ENCODE measurements at regions not wholly inside any gene's neighbourhood (a gene's known extent, or its start where the extent isn't known, plus 50 kb on each side); places are given as distances from the start of the nearest gene placed in this dataset.
"Not testable (repeated sequence)": the region's sequence is repeated elsewhere in the genome, so short reads cannot be mapped to it uniquely, and the experiment has no call there.

DNA sequence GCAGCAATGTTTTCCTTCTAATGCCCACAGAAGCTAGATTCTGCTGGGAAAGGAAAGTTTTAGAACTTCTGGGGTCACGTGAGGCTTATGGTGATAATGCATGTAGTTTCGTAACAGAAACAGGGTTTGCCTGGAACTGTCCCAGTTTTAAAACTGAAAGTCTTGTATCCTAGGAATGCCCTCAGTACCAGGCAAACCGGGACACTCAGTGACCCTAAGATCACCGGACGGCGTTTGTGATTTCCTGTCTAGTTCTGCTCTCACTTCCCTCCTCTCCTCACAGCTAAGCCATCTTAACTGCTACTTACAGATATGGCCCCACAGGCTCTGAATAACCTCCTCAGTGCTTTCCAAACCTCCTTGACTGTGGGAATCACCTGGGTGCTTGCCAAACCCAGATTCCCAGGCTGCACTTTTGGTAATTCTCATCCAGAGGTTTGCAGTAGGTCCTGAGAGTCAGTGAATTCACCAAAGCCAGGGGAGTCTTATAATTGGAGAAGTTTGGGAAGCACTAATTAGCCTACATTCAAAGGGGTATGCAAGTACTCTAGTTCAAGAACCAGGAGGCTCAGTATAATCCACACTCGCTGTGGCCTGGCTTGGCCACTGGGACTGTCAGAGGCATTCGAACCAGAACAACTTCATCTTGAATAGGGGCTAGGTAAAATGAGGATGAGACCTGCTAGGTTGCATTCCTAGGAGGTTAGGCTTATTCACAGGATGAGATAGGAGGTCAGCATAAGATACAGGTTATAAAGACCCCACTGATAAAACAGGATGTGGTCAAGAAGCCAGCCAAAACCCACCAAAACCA lies 231.6 kb upstream of the MYLIP start:
- no peak for DNase-seq

DNA sequence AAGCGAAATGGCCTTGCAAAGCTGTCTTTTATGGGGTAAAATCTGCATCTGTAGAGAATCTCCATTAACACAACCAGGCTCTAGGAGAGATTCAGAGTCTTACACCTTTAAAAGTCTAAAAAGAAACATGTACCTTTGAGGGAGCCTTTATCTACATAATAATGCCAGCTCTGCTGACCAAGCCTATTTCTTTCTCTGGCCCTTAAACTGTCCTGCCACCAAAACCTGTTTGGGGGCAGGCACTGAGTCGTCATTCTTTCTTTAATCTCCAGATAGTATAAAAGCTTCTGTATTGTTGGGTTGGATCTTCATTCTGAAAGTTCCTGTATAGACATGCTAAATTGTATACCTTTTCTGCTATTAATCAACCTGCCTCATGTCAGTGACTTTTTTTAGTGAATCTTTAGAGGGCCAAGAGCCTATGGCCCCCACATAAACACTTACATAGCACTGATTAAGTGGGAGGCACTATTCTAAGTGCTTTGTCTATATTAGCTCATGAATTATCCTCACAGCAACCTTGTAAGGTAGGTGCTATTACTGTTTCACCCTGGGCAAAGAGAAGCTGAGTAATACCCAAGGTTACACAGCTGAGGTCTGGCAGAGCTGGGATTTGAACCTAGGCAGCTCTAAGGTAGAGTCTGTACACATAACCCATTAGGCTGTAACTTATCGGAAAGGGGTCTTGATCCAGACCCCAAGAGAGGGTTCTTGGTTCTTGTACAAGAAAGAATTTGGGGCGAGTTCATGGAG lies 232.3 kb upstream of the DTNBP1 start:
- no peak for DNase-seq

DNA sequence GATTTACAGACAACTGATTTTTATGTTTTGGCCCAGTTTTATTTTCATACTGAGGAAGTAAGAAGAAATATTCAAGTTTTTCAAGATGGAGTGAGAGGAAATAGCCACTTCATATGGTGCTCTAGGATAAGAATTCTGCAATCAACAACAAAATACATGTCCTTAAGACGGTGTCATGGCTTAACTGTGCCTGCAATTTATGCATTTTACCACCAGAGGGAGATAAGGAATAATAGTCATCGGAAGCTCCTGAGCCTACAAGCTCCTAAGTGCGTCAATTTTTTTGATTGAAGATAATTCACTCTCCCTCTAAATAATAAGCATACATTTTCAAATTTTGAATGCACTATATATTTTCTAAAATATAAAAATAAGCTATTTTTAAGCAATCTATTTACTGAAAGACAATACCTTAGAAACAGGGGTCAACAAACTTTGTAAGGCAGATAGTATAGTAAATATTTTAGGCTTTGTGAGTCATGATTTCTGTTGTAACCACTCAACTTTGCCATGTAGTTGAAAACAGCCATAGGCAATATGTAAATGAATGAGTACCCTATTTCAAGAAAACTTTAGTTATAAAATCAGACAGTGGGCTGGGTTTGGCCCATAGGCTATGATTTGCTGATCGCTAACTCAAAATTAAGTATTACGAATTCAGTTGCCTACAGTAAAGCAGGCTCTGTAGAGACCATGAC lies 230.9 kb upstream of the DTNBP1 start:
- DNase-seq, result no peak

DNA sequence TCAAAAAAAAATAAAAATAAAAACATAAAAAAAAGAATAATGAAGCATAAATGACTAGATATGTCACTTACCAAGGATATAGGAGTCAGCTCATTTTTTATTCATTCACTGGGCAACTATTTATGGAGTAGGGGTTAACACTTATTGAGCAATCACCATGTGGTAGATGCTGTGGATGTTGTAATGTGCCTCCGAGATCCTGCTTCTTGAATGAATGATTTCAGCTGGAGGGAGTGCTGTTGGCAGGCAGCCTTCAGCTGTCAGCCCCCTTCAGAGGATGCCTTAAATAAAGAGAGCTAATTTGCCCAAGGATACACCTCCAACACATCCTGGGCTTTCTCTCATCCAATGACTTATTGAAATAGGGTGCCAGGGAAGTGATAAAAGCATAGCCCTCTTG lies 229.5 kb upstream of the DTNBP1 start:
- DNase-seq, result no peak

DNA sequence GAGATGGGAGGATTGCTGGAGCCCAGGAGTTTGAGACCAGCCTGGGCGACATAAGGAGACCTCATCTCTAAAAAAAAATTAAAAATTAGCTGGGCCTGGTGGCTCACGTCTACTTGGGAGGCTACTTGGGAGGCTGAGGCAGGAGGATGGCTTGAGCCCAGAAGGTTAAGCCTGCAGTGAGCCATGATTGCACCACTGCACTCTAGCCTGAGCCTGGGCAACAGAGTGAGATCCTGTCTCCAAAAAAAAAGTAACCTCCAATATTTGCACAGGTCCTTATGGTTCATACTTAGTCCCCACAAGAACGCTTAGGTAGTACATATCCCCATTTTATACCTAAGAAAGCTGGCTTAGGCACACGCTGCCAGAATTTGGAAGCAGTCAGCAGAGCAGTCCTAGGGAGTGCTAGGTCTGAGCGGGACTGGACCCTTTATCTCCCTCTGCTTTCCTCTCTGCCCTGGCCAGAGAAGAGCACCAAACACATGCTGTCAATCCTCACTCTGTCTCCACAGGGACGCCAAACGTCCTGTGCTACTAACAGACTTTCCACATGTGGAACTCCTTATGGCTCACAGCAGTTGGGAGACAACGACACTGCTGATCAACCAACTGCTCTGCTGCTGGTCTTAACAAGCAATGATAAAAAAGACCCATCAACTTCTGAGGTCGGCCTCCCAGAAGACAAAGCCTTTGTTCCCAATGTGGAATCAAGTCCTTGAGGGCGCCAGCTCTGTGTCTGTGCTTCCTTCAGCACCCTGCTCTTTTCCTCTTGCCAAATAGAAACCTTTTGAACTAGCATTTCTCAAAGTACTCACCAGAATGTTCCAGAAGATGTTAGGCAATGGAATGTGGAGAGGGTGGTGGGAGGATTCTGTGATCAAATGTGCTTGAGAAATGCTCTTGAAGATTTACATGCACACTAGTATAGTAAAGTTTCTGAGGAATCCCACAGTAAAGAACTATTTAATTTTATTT lies 226.3 kb upstream of the DTNBP1 start:
- no peak for DNase-seq

DNA sequence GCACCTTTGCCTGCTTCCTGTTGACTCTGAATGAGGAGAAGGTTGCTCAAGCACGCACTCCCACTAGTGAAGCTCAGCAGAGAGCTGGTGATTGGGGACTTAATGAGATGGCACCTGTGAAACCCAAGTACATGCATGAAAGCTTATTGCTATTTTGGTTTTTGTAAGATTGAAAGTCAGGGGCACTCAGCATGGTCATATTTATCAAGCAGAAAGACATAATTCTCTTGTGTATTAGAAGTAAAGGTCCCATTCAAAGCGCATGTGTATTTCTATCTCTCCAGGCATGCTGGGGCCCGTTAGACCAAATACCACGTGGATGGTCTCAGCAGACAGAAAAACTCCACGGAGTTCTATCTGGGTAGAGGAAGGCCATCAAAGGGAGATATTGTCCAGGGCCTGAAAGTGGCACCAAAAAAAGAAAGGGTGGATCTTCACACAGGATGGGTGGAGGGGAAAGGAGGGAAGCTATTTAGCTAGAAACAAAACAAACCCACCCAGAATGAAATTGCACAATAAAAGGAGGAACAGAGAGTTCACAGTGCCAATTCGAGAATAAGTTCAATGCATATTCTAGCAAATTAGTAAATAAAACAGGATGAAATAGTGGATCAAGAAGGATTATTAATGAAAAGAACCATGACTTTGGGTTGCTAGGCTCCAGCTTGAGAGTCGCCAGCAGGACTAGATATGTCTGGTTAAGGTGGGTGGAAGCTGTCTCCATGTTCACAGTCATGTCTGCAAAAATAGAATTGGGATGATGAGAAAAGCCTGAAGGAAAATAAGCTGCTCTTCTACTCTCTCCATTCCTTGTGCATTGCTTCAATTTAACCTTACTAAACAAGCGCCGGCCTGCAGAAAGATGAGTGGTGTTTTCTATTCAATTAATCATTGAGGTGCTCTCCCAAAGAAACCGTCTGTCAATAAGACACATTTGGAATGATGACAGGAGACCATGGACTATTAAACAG lies 224.9 kb upstream of the DTNBP1 start:
- no peak for DNase-seq

DNA sequence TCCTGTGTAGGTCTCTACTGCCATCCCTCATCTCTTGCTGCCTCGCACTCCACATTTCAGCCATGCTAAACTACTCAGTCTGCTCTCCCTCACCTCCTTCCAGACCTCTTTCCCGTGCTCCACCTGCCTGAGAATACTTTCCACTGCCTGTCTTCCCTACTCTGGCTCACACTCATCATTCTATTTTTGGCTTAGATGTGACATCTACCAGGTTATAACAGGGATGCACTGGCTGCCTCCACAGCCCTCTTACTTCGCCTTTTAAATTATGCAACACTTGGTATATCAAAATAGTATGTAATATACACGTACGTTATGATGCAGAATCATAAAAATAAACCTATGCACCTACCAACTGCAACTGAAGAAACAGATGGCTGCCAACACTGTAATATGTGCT lies 222.8 kb upstream of the DTNBP1 start:
- DNase-seq, result no peak

DNA sequence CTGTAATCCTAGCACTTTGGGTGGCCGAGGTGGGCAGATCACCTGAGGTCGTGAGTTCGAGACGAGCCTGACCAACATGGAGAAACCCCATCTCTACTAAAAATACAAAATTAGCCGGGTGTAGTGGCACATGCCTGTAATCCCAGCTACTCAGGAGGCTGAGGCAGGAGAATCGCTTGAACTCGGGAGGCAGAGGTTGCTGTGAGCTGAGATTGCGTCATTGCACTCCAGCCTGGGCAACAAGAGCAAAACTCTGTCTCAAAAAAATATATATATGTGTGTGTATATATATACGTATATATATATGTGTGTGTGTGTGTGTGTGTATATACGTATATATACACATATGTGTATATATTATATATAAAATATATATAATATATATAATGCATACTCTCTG lies 220.8 kb upstream of the DTNBP1 start:
- DNase-seq, result not testable (repeated sequence)

DNA sequence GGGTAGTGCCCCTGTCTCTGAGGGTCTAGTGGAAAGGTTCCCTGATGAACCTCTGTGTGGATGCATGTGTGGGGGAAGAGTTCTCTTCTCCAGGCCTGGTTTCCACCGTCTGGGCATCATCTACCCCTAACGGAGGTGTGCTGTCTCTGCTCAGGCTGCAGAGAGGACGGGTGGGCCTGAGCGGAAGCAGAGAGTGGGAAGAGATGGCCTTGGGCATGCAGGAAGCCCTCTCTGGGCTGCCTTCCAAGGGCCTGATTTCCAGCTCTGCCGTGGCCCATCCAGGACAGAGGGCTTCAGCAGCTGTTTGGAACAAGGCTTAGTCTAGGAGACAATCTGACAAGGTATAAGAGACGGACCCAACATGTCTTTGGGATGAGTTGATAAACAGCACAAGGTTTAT lies 220.1 kb upstream of the DTNBP1 start:
- no peak for DNase-seq

DNA sequence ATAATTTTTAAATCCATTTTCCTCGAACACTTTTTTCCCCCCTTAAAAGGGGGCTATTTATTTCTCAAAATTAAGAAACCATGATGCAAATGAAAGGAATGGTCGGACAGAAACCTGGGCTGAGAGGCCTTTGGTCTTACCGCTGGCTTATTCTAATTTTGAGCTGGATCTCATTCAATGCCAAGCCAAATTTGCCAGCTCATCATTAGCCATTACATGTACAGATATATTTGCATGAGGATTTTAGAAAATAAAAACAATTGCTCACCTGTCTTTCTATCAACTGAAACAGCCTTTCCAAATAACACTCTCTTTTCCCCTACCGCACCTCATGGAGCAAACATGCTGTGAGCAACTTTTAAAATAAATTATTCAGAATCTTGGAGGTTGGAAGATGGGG lies 219.5 kb upstream of the DTNBP1 start:
- DNase-seq, result no peak

DNA sequence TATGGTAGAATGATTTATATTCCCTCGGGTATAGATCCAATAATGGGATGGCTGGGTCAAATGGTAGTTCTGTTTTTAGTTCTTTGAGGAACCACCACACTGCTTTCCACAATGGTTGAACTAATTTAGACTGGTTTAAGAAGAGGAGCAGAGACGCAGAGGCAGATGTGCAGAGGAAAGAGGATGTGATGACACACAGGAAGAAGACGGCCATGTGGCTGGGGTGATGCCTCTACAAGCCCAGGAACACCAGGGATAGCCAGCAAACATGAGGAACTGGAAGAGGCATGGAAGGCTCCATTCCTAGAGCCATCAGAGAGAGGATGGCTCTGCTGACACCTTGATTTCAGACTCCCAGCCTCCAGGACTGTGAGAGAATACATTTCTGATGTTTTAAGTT lies 218.3 kb upstream of the DTNBP1 start:
- no peak for DNase-seq

DNA sequence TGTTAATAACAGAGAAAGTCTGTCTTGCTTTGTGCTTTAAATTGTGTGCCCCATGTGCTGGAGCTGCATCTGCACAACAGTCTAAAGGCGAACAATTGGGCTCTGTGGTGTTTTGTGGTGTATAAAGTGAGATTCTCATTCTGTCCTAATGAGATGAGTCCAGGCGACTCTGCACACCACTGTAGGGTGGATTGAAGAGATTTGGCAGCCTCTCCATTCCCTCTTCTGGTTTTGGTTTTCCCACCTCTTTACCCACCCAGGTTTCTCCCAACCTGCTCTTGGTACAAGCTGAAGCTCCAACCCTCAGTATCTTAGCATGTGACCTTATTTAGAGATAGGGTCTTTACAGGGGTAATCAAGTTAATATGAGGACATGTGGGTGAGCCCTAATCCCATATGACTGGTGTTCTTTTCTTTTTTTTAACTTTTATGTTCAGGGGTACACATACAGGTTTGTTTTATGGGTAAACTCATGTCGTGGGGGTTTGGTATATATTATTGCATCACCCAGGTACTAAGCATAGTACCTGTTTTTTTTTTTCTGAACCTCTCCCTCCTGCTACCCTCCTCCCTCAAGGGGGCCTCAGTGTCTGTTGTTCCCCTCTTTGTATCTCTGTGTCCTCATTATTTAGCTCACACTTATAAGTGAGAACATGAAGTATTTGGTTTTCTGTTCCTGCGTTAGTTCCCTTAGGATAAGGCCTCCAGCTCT lies 217.6 kb upstream of the DTNBP1 start:
- no peak for DNase-seq

DNA sequence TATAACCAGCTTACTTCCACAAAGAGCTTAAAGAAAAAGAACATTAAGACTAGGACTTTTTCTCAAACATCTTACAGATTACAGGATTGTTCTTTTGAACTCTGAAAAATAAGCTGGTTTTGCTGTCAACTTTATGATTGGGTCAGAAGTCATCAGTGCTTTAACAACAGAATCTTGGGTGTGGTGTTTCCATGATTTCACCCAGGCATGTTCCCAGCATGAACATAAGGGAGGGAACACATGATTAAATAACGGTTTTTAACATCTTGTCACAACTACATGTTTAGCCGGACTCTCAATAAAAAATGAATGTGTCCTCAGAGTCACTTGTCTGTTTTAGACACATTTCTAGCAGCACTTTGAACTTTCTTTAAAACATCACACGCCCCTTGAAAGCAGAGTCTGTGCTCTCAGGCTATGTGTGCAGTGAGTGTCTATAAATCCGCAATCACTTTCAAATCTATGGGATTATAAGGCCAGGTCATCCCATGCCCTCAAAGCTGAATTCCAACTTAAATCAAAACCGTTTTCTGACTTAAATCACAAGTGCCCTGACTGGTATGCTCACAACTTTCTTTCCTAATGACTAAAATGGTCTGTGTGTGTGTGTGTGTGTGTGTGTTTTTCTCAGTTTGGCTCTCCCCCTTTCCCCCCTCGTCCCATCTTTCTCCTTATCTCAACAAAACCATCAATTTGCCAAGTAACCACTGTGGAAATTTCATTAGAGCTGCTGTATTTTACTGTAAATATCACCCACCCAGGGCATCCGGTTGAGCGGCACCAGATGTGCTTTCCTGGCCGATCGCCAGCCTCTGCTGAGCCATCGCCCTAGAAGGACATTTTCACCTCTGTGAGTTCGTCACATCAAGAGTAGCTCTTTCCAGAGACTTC lies 216.8 kb upstream of the DTNBP1 start:
- DNase-seq, result peak; percentile 35

DNA sequence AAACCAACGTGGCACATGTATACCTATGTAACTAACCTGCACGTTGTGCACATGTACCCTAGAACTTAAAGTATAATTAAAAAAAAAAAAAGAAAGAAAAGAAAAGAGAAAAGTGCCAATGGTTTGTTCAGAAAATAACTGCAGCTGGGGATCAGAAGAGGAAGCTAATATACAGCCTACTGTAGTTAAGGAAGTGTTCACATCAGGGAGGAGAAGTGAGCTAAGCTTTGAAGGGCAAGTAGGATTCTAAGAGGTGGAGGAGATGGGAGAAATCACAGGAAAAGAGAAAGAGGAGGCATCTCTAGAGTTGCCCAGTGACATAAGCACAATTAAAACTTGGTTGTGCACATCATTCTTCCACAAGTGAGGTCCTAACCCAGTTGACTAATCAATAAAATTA lies 214.4 kb upstream of the DTNBP1 start:
- DNase-seq, result no peak

DNA sequence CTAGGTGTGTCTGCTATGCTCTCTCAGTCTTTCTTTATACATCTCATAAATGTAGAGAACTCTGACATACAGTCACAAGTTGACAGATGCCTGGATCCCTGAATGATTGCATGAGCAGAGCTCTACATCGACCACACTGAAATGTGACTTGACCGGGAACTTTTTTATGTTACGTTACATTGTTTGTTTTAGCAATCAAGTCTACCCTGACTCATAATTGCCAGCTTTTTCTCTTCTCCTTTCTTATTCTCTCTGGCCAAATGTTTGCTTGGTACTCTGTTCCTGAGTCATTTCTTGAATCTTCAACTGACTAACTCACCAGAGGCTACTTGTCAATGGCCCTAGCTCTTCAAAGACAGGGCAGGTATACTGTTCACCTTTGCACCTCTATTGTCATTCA lies 213.6 kb upstream of the DTNBP1 start:
- DNase-seq, result no peak

DNA sequence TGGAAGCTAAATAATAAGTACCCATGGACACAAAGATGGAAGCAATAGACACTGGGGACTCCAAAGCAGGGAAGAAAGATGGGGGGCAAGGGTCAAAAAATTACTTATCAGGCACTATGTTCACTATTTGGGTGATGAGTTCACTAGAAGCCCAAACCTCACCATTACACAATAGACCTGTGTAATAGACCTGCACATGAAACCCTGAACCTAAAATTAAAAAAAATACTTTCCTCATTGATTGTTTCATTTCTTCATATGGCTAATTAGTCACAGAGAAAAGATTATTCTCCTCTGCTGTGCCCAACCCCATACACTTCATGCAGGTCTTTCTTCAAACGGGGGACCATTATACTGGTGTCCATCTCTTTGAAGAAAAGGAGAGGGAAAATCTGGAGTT lies 213.0 kb upstream of the DTNBP1 start:
- DNase-seq, result no peak

DNA sequence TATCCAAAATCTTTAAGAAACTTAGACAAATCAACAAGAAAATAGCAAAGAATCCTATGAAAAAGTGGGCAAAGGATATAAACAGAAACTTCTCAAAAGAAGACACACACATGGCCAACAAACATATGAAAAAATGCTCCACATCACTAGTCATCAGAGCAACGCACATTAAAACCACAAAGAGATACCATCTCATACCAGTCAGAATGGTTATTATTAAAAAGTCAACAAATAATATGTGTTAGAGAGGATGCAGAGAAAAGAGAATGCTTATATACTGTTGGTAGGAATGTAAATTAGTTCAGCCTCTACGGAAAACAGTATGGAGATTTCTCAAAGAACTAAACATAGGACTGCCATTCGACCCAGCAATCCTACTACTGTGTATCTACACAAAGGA lies 212.0 kb upstream of the DTNBP1 start:
- no peak for DNase-seq

DNA sequence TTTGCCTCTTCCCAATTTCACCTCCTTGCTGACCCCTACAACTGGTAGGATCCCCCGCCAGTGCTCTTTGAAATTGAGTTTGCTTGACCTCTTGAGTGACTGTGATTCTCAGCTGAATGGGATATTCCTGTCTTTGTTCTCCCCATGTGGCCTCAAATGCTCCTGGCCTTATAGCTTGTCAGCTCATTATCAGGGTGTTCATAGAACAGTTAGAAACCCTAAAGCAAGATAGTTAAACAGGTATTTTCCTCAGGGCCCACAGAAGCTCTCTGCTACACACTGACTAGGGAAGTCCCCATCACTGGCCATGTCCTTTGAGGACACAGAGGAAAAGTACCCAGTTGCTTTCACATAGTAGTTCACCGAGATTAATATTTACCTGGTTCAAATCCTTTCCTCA lies 211.5 kb upstream of the DTNBP1 start:
- no peak for DNase-seq

DNA sequence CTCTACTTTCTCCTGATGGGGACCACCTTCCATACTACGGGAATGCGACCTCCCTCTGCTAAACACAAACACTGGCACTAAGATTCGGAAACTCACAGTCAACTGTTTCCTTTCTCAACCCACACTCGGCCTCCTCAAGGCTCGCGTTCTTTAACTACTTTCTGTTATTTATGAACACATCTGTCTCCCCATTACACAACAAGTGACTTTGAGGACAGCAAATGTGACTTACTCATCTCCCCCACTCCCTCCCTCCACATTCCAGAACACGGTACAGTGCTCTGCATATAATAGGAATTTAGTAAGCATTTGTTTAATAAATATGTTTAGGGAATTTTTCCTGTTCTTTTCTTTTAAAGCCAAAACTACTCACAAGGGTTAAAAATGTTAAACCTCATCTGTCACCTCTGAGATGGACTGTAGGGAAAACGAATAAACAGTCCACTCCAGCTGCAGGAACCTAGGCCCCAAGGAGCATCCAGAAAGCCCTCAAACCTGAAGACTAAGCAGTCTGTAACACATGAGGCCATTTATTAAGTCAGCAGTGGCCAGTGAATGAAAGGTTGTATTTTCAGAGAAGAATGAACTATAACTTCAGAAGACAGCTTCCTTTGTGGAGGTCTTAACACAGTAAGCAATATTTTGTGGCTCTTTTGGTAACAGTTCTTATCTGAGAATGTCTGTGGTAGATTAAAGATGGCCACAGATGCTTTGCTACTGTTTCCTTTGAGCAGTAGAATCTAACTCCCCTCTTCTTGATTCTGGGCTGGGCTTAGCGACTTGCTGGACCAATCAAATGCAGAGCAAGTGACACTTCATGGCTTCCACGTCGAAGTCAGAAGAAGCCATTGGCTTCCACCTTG lies 209.6 kb upstream of the DTNBP1 start:
- no peak for DNase-seq
